Activated naive CD8-positive, alpha-beta T cell (primary cell): ENCODE measurements at regions not wholly inside any gene's neighbourhood (a gene's known extent, or its start where the extent isn't known, plus 50 kb on each side); places are given as distances from the start of the nearest gene placed in this dataset.

Source experiments
- H3K27ac Mint-ChIP-seq: one replicate; pipeline ENCODE4 v1.8.0; 2021; ENCODE audit warnings: mixed read lengths
- H3K27me3 Mint-ChIP-seq: one replicate; pipeline ENCODE4 v1.8.0; 2021; ENCODE audit warnings: mixed read lengths
- H3K36me3 Mint-ChIP-seq: one replicate; pipeline ENCODE4 v1.8.0; 2021; ENCODE audit warnings: mixed read lengths
- H3K4me1 Mint-ChIP-seq: one replicate; pipeline ENCODE4 v1.8.0; 2021; ENCODE audit warnings: low read depth, mixed read lengths
- H3K4me3 Mint-ChIP-seq: one replicate; pipeline ENCODE4 v1.8.0; 2021; ENCODE audit warnings: mild to moderate bottlenecking, mixed read lengths
- H3K9me3 Mint-ChIP-seq: one replicate; pipeline ENCODE4 v1.8.0; 2021; ENCODE audit warnings: low read depth, mixed read lengths

GRCh38 chr2:30371028-30371689, 75.9 kb upstream of the LCLAT1 start:
- Mint-ChIP-seq H3K9me3 (no peaks in the 10 kb centered on the region), H3K36me3 (no peaks in the 10 kb centered on the region)

GRCh38 chr2:30371772-30372373, 75.2 kb upstream of the LCLAT1 start:
- H3K4me3 Mint-ChIP-seq: no peak overlapping the region
- H3K27ac Mint-ChIP-seq: no peak overlapping the region
- H3K36me3 Mint-ChIP-seq: no peaks in the 10 kb centered on the region

More at GRCh38 chr2:30371028-30371689, 75.9 kb upstream of the LCLAT1 start:
- Mint-ChIP-seq H3K4me1 (peaks cover 49% of the 10 kb centered on the region), H3K4me3 (no peak overlapping the region), H3K27me3 (no peaks in the 10 kb centered on the region), H3K27ac (no peak overlapping the region)

GRCh38 chr2:30372826-30373225, 74.2 kb upstream of the LCLAT1 start:
- Mint-ChIP-seq H3K4me3 (no peak overlapping the region), H3K9me3 (no peaks in the 10 kb centered on the region), H3K27ac (peak overlapping the region; percentile 67), H3K27me3 (no peaks in the 10 kb centered on the region), H3K4me1 (peaks cover 35% of the 10 kb centered on the region), H3K36me3 (no peaks in the 10 kb centered on the region)

More at GRCh38 chr2:30371772-30372373, 75.2 kb upstream of the LCLAT1 start:
- Mint-ChIP-seq H3K27me3 (no peaks in the 10 kb centered on the region), H3K9me3 (no peaks in the 10 kb centered on the region), H3K4me1 (peaks cover 42% of the 10 kb centered on the region)

- no peak overlapping the region for H3K4me3 Mint-ChIP-seq
- H3K9me3 Mint-ChIP-seq: no peaks in the 10 kb centered on the region
- H3K4me1 Mint-ChIP-seq: peaks cover 35% of the 10 kb centered on the region
- H3K27ac Mint-ChIP-seq: peak overlapping the region; percentile 64
- H3K36me3 Mint-ChIP-seq: no peaks in the 10 kb centered on the region
- H3K27me3 Mint-ChIP-seq: no peaks in the 10 kb centered on the region
Measured at GRCh38 chr2:30373881-30374302, 73.2 kb upstream of the LCLAT1 start.

- Mint-ChIP-seq H3K9me3 (no peaks in the 10 kb centered on the region), H3K36me3 (no peaks in the 10 kb centered on the region), H3K4me3 (no peak overlapping the region), H3K4me1 (peaks cover 35% of the 10 kb centered on the region), H3K27ac (peak overlapping the region; percentile 35), H3K27me3 (no peaks in the 10 kb centered on the region)
Measured at GRCh38 chr2:30374380-30374779, 72.7 kb upstream of the LCLAT1 start.

- Mint-ChIP-seq H3K4me1 (peaks cover 33% of the 10 kb centered on the region), H3K27ac (no peak overlapping the region)
Measured at GRCh38 chr2:30375915-30376314, 71.1 kb upstream of the LCLAT1 start.

GRCh38 chr2:30379481-30379880, 67.6 kb upstream of the LCLAT1 start:
- Mint-ChIP-seq H3K4me3 (no peak overlapping the region), H3K27ac (no peak overlapping the region), H3K27me3 (no peaks in the 10 kb centered on the region), H3K4me1 (peaks cover 8% of the 10 kb centered on the region), H3K9me3 (no peaks in the 10 kb centered on the region), H3K36me3 (peaks cover 2% of the 10 kb centered on the region)

More at GRCh38 chr2:30375915-30376314, 71.1 kb upstream of the LCLAT1 start:
- Mint-ChIP-seq H3K9me3 (no peaks in the 10 kb centered on the region), H3K4me3 (no peak overlapping the region), H3K27me3 (no peaks in the 10 kb centered on the region), H3K36me3 (peaks cover 2% of the 10 kb centered on the region)

GRCh38 chr2:30380824-30381223, 66.2 kb upstream of the LCLAT1 start:
- peaks cover 2% of the 10 kb centered on the region for H3K36me3 Mint-ChIP-seq
- H3K27me3 Mint-ChIP-seq: no peaks in the 10 kb centered on the region
- peaks cover 1% of the 10 kb centered on the region for H3K4me1 Mint-ChIP-seq
- no peak overlapping the region for H3K27ac Mint-ChIP-seq
- H3K4me3 Mint-ChIP-seq: no peak overlapping the region
- no peaks in the 10 kb centered on the region for H3K9me3 Mint-ChIP-seq

- H3K4me3 Mint-ChIP-seq: no peak overlapping the region
- H3K4me1 Mint-ChIP-seq: peaks cover 1% of the 10 kb centered on the region
- H3K9me3 Mint-ChIP-seq: no peaks in the 10 kb centered on the region
- H3K27ac Mint-ChIP-seq: no peak overlapping the region
- peaks cover 2% of the 10 kb centered on the region for H3K36me3 Mint-ChIP-seq
- H3K27me3 Mint-ChIP-seq: no peaks in the 10 kb centered on the region
Measured at GRCh38 chr2:30382162-30382783, 64.8 kb upstream of the LCLAT1 start.

- no peaks in the 10 kb centered on the region for H3K9me3 Mint-ChIP-seq
- H3K36me3 Mint-ChIP-seq: peaks cover 2% of the 10 kb centered on the region
- no peak overlapping the region for H3K4me3 Mint-ChIP-seq
- H3K4me1 Mint-ChIP-seq: peaks cover 1% of the 10 kb centered on the region
- no peak overlapping the region for H3K27ac Mint-ChIP-seq
- no peaks in the 10 kb centered on the region for H3K27me3 Mint-ChIP-seq
Measured at GRCh38 chr2:30382995-30383394, 64.1 kb upstream of the LCLAT1 start.

GRCh38 chr2:30385327-30385726, 61.7 kb upstream of the LCLAT1 start:
- H3K4me1 Mint-ChIP-seq: peaks cover 9% of the 10 kb centered on the region
- peaks cover 2% of the 10 kb centered on the region for H3K36me3 Mint-ChIP-seq
- H3K27me3 Mint-ChIP-seq: no peaks in the 10 kb centered on the region
- no peaks in the 10 kb centered on the region for H3K9me3 Mint-ChIP-seq
- H3K4me3 Mint-ChIP-seq: no peak overlapping the region
- H3K27ac Mint-ChIP-seq: no peak overlapping the region

- H3K27ac Mint-ChIP-seq: no peak overlapping the region
Measured at GRCh38 chr2:30392097-30392496, 54.9 kb upstream of the LCLAT1 start.

GRCh38 chr2:30393510-30393909, 53.5 kb upstream of the LCLAT1 start:
- no peaks in the 10 kb centered on the region for H3K36me3 Mint-ChIP-seq
- no peaks in the 10 kb centered on the region for H3K9me3 Mint-ChIP-seq
- no peak overlapping the region for H3K27ac Mint-ChIP-seq
- peaks cover 15% of the 10 kb centered on the region for H3K4me1 Mint-ChIP-seq
- no peaks in the 10 kb centered on the region for H3K27me3 Mint-ChIP-seq
- H3K4me3 Mint-ChIP-seq: no peak overlapping the region

More at GRCh38 chr2:30392097-30392496, 54.9 kb upstream of the LCLAT1 start:
- H3K4me3 Mint-ChIP-seq: no peak overlapping the region
- H3K4me1 Mint-ChIP-seq: peaks cover 12% of the 10 kb centered on the region
- no peaks in the 10 kb centered on the region for H3K9me3 Mint-ChIP-seq
- H3K27me3 Mint-ChIP-seq: no peaks in the 10 kb centered on the region
- H3K36me3 Mint-ChIP-seq: no peaks in the 10 kb centered on the region

GRCh38 chr2:30394096-30394495, 53.0 kb upstream of the LCLAT1 start:
- Mint-ChIP-seq H3K9me3 (no peaks in the 10 kb centered on the region), H3K36me3 (no peaks in the 10 kb centered on the region), H3K4me3 (no peak overlapping the region), H3K4me1 (peaks cover 15% of the 10 kb centered on the region), H3K27ac (no peak overlapping the region), H3K27me3 (no peaks in the 10 kb centered on the region)

GRCh38 chr2:30396436-30397232, 50.4 kb upstream of the LCLAT1 start:
- peaks cover 5% of the 10 kb centered on the region for H3K4me1 Mint-ChIP-seq
- no peaks in the 10 kb centered on the region for H3K9me3 Mint-ChIP-seq
- H3K4me3 Mint-ChIP-seq: no peak overlapping the region
- no peaks in the 10 kb centered on the region for H3K36me3 Mint-ChIP-seq
- no peak overlapping the region for H3K27ac Mint-ChIP-seq
- H3K27me3 Mint-ChIP-seq: no peaks in the 10 kb centered on the region
